ENCODE measurements at regions not wholly inside any gene's neighbourhood (a gene's known extent, or its start where the extent isn't known, plus 50 kb on each side); places are given as distances from the start of the nearest gene placed in this dataset.

DNA sequence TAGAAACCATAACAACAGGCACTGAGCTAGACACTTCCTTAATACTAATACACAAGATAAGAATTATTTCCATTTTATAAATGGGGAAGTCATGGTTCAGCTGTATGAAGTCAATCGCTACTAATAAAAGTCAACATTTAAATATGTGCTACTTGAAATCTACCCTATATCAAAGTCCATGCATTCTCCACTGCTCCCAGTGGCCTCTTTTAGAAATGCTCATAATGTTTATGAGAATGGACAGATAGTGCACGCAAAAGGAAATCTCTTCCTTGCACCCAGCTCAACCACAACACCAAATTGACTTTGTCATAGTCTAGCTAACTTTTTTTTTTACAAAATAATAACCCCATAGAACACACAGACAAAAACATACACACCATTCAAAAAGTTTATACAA lies 281.7 kb upstream of the CXADR start:
- Histone ChIP-seq H3K27ac (no peak overlapping the region), H3K4me3 (no peak overlapping the region), H3K36me3 (no peaks in the 10 kb centered on the region), H3K4me1 (no peaks in the 10 kb centered on the region), H3K27me3 (no peaks in the 10 kb centered on the region), H3K9me3 (no peaks in the 10 kb centered on the region)
- ATAC-seq: no peak
- intact Hi-C loops (cut with DNase I): no loop called here
- no peak for DNase-seq
- TF ChIP-seq, protein P1, sequence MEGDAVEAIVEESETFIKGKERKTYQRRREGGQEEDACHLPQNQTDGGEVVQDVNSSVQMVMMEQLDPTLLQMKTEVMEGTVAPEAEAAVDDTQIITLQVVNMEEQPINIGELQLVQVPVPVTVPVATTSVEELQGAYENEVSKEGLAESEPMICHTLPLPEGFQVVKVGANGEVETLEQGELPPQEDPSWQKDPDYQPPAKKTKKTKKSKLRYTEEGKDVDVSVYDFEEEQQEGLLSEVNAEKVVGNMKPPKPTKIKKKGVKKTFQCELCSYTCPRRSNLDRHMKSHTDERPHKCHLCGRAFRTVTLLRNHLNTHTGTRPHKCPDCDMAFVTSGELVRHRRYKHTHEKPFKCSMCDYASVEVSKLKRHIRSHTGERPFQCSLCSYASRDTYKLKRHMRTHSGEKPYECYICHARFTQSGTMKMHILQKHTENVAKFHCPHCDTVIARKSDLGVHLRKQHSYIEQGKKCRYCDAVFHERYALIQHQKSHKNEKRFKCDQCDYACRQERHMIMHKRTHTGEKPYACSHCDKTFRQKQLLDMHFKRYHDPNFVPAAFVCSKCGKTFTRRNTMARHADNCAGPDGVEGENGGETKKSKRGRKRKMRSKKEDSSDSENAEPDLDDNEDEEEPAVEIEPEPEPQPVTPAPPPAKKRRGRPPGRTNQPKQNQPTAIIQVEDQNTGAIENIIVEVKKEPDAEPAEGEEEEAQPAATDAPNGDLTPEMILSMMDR (IDR thresholded peaks at IDR 0.05): no peak

DNA sequence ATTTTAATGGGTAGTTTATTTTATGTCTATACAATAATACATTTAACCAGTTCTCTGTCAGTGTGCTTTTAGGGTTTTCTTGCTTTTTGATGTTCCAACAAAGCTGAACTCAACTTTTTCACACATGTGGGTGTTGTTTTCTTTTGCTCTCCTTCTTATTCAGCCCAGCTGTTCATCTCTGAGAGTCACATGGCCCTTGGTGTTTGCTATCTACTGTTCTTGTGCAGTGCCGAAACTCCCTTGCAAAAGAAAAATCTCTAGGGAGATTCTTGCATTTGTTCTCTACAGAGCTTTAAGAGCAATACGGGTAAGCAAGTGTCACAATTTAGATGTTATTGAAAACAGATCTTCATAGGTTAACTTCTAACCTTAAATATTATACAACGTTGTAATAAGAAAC lies 281.1 kb upstream of the CXADR start:
- TF ChIP-seq, protein P1 (IDR thresholded peaks at IDR 0.05): no peak
- DNase-seq: no peak
- no peak overlapping the region for H3K27ac ChIP-seq
- no peaks in the 10 kb centered on the region for H3K4me1 ChIP-seq
- H3K27me3 ChIP-seq: no peaks in the 10 kb centered on the region
- no peak overlapping the region for H3K4me3 ChIP-seq
- no peaks in the 10 kb centered on the region for H3K36me3 ChIP-seq
- H3K9me3 ChIP-seq: no peaks in the 10 kb centered on the region
- ATAC-seq: no peak
- intact Hi-C loops (cut with DNase I): no loop called here

DNA sequence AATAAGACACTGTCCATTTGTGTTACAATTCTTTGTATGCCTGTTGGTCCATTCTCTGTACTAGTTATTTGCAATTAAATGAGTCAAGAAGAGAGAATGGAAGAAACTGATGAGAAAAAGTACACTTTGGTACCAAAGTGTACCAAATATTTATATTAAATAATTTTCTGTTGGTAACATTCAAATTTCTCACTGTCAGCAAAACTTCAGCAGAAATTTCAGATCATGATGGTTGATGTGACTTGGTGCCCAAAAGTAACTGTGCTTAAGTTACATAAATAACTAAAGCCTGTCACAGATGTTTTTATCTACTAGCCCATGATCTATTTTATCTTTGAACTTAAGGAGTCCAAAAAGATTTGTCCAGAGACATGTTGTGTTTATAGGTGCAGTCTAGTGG lies 274.4 kb upstream of the CXADR start:
- Histone ChIP-seq H3K27ac (no peak overlapping the region), H3K27me3 (no peaks in the 10 kb centered on the region)
- intact Hi-C loops (cut with DNase I): no loop called here

DNA sequence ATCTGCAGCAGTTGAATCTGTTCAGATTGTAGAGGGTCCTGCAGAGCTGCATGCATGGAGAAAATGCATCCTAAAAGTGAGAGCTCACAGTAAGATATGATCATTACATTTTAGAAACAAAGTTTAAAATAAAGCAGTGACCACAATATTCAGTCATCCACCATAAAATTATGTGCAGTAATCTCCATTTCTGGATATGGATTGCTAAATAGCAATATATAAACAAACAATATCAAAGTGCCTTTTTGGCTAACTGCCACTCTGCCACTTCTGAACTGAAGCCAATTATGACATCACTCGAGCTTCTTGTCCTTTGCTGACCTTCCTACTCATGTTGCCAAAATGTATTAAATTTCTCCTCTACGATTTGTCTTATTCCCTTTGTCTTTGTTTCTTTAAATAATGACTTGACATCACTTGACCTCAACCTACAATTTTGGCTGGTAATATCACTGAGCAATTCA lies 262.0 kb upstream of the CXADR start:
- Histone ChIP-seq H3K36me3 (no peaks in the 10 kb centered on the region), H3K9me3 (no peaks in the 10 kb centered on the region), H3K27ac (no peak overlapping the region), H3K4me1 (no peaks in the 10 kb centered on the region), H3K27me3 (no peaks in the 10 kb centered on the region), H3K4me3 (no peak overlapping the region)
- TF ChIP-seq, protein P1 (IDR thresholded peaks at IDR 0.05): no peak
- intact Hi-C loops (cut with DNase I): no loop called here
- DNase-seq (no peak), ATAC-seq (no peak)

More for the DNA sequence above, 274.4 kb upstream of the CXADR start:
- H3K4me1 ChIP-seq: no peaks in the 10 kb centered on the region
- ATAC-seq: no peak
- no peaks in the 10 kb centered on the region for H3K9me3 ChIP-seq
- no peak overlapping the region for H3K4me3 ChIP-seq
- no peaks in the 10 kb centered on the region for H3K36me3 ChIP-seq
- DNase-seq: no peak
- TF ChIP-seq, protein P1 (IDR thresholded peaks at IDR 0.05): no peak

DNA sequence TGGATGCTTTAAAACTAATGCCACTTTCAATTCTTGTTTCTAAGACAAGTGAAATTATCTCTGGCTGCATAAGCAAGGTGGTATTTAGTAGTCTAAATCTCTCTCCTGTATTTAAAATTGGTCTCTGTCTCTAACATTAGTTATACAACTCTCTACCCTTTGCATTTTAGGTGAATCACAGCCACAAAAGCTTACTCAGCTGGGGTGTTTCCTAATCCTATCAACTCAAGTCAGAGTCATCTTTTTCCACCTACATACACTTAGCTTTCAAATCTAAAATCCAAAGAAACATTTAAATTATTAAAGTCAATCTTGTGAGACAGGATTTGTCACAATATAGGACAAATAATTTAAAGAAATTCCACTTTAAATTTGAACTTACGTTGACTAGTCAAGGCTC lies 255.1 kb upstream of the CXADR start:
- Histone ChIP-seq H3K4me3 (no peak overlapping the region), H3K9me3 (no peaks in the 10 kb centered on the region), H3K27ac (no peak overlapping the region), H3K36me3 (no peaks in the 10 kb centered on the region), H3K4me1 (no peaks in the 10 kb centered on the region), H3K27me3 (no peaks in the 10 kb centered on the region)
- intact Hi-C loops (cut with DNase I): no loop called here
- TF ChIP-seq, protein P1 (IDR thresholded peaks at IDR 0.05): no peak
- ATAC-seq (no peak), DNase-seq (no peak)

DNA sequence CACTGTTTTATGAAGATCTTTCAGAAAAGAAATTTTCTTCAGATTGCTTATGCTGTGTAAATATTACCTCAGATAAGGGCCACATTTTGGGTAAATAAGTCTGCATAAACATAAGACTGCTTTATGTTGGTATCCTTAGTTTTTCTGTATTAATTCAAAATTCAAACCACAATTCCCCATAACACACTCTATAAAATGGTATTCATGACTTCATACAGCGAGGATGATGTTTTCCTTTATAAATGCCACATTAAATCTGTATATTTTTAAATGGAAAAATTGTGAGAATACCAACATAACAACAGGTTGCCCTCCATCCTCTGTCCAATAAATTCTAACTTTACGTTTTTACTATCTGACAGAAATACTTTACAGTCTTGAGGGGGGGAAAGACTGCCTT lies 248.7 kb upstream of the CXADR start:
- TF ChIP-seq, protein P1 (IDR thresholded peaks at IDR 0.05): no peak
- H3K4me3 ChIP-seq: no peak overlapping the region
- DNase-seq: no peak
- intact Hi-C loops (cut with DNase I): no loop called here
- no peaks in the 10 kb centered on the region for H3K36me3 ChIP-seq
- no peaks in the 10 kb centered on the region for H3K4me1 ChIP-seq
- no peak overlapping the region for H3K27ac ChIP-seq
- ATAC-seq: no peak
- no peaks in the 10 kb centered on the region for H3K9me3 ChIP-seq
- H3K27me3 ChIP-seq: no peaks in the 10 kb centered on the region
